NT2/D1 (cell line): ENCODE measurements at regions not wholly inside any gene's neighbourhood (a gene's known extent, or its start where the extent isn't known, plus 50 kb on each side); places are given as distances from the start of the nearest gene placed in this dataset.
"Not testable (repeated sequence)": the region's sequence is repeated elsewhere in the genome, so short reads cannot be mapped to it uniquely, and the experiment has no call there.

Experiments used
- DNase-seq: peaks from one replicate; pipeline ENCODE4 v3.0.0-alpha.2; 2011; ENCODE audit warnings: low read depth, low spot score
- H3K27me3 ChIP-seq: 2 replicates; pipeline ENCODE4 v1.6.0; 2011; ENCODE audit warnings: mild to moderate bottlenecking; ENCODE audit not compliant: insufficient read length, insufficient read depth
- H3K36me3 ChIP-seq: 2 replicates; pipeline ENCODE4 v1.6.1; 2011; ENCODE audit warnings: mild to moderate bottlenecking, low read length, mixed read lengths; ENCODE audit not compliant: insufficient read depth, insufficient read length
- H3K4me1 ChIP-seq: 2 replicates; pipeline ENCODE4 v1.5.1; 2011; ENCODE audit not compliant: insufficient read depth, insufficient read length
- H3K4me3 ChIP-seq: 2 replicates; pipeline ENCODE4 v1.5.1; 2011; ENCODE audit warnings: low read depth; ENCODE audit not compliant: insufficient read length
- H3K9ac ChIP-seq: 2 replicates; pipeline ENCODE4 v1.6.0; 2011; ENCODE audit warnings: low read depth; ENCODE audit not compliant: insufficient read length
- H3K9me3 ChIP-seq: 2 replicates; pipeline ENCODE4 v1.5.1; 2011; ENCODE audit warnings: mild to moderate bottlenecking, low read length; ENCODE audit not compliant: insufficient read depth
- SUZ12 ChIP-seq: IDR thresholded peaks from 2 replicates; pipeline ENCODE4 v1.6.1; 2011; ENCODE audit not compliant: insufficient read length, insufficient read depth; ENCODE audit errors: extremely low read depth
- YY1 ChIP-seq: IDR thresholded peaks from 2 replicates; pipeline ENCODE4 v1.6.1; 2011; ENCODE audit not compliant: insufficient read length, insufficient read depth
- ZNF274 ChIP-seq: IDR thresholded peaks from 2 replicates; pipeline ENCODE4 v1.6.1; 2011; ENCODE audit warnings: mild to moderate bottlenecking, low read depth, low read length

- no peaks in the 10 kb centered on the region for H3K4me1 ChIP-seq
- H3K9ac ChIP-seq = no peak overlapping the region
- H3K4me3 ChIP-seq = no peak overlapping the region
- no peaks in the 10 kb centered on the region for H3K36me3 ChIP-seq
- no peaks in the 10 kb centered on the region for H3K9me3 ChIP-seq
- no peak for DNase-seq
- no peak for TF ChIP-seq SUZ12
- no peak for TF ChIP-seq ZNF274
- no peak for TF ChIP-seq YY1
- no peaks in the 10 kb centered on the region for H3K27me3 ChIP-seq
These were observed 254.8 kb upstream of the CTBP2 start for GRCh38 chr10:125415006-125415633.

- H3K4me3 ChIP-seq = no peak overlapping the region
- no peaks in the 10 kb centered on the region for H3K4me1 ChIP-seq
- no peak overlapping the region for H3K9ac ChIP-seq
- DNase-seq = no peak
- no peak for TF ChIP-seq YY1
- no peak for TF ChIP-seq ZNF274
- TF ChIP-seq SUZ12 = no peak
- no peaks in the 10 kb centered on the region for H3K9me3 ChIP-seq
- no peaks in the 10 kb centered on the region for H3K36me3 ChIP-seq
- H3K27me3 ChIP-seq = no peaks in the 10 kb centered on the region
These were observed 251.4 kb upstream of the CTBP2 start for GRCh38 chr10:125411724-125412123.

- Histone ChIP-seq H3K4me3 (no peak overlapping the region), H3K36me3 (no peaks in the 10 kb centered on the region), H3K9me3 (no peaks in the 10 kb centered on the region), H3K4me1 (no peaks in the 10 kb centered on the region), H3K9ac (no peak overlapping the region), H3K27me3 (no peaks in the 10 kb centered on the region)
- no peak for TF ChIP-seq SUZ12
- no peak for DNase-seq
These were observed 249.4 kb upstream of the CTBP2 start for GRCh38 chr10:125409756-125410155.

GRCh38 chr10:125407557-125407956, 247.2 kb upstream of the CTBP2 start:
- TF ChIP-seq YY1 (no peak), ZNF274 (no peak), SUZ12 (no peak)
- no peak for DNase-seq

GRCh38 chr10:125407000-125407502, 246.7 kb upstream of the CTBP2 start:
- TF ChIP-seq SUZ12 = no peak
- no peak for TF ChIP-seq YY1
- no peak for TF ChIP-seq ZNF274
- H3K27me3 ChIP-seq = no peaks in the 10 kb centered on the region
- no peaks in the 10 kb centered on the region for H3K4me1 ChIP-seq
- no peaks in the 10 kb centered on the region for H3K9me3 ChIP-seq
- no peak for DNase-seq
- H3K9ac ChIP-seq = no peak overlapping the region
- no peak overlapping the region for H3K4me3 ChIP-seq
- H3K36me3 ChIP-seq = no peaks in the 10 kb centered on the region

More at GRCh38 chr10:125407557-125407956, 247.2 kb upstream of the CTBP2 start:
- Histone ChIP-seq H3K9me3 (no peaks in the 10 kb centered on the region), H3K36me3 (no peaks in the 10 kb centered on the region), H3K4me3 (no peak overlapping the region), H3K27me3 (no peaks in the 10 kb centered on the region), H3K4me1 (no peaks in the 10 kb centered on the region), H3K9ac (no peak overlapping the region)

- H3K4me1 ChIP-seq, DNase-seq, H3K27me3 ChIP-seq, H3K4me3 ChIP-seq, H3K36me3 ChIP-seq, H3K9me3 ChIP-seq, H3K9ac ChIP-seq: not testable (repeated sequence)
These were observed 244.5 kb upstream of the CTBP2 start for GRCh38 chr10:125404902-125405301.

- Histone ChIP-seq H3K9ac (no peak overlapping the region), H3K4me1 (no peaks in the 10 kb centered on the region), H3K36me3 (no peaks in the 10 kb centered on the region), H3K27me3 (no peaks in the 10 kb centered on the region), H3K4me3 (no peak overlapping the region), H3K9me3 (no peaks in the 10 kb centered on the region)
- no peak for TF ChIP-seq SUZ12
- no peak for TF ChIP-seq YY1
- TF ChIP-seq ZNF274 = no peak
- DNase-seq = no peak
These were observed 241.1 kb upstream of the CTBP2 start for GRCh38 chr10:125401462-125401861.
